SJCRH30 (cell line): ENCODE measurements at regions not wholly inside any gene's neighbourhood (a gene's known extent, or its start where the extent isn't known, plus 50 kb on each side); places are given as distances from the start of the nearest gene placed in this dataset.

ENCODE experiments used
- DNase-seq, 2 experiments: peaks; one replicate each; pipeline ENCODE4 v3.0.0-alpha.2; 2015 to 2020
- H3K27ac ChIP-seq: fragments of 250-450 bp; sonication (Bioruptor Pico); 2 replicates; pipeline ENCODE4 v1.5.1; 2020; ENCODE audit warnings: mild to moderate bottlenecking, moderate library complexity
- H3K27me3 ChIP-seq: fragments of 250-450 bp; sonication (Bioruptor Pico); 2 replicates; pipeline ENCODE4 v1.5.1; 2020; ENCODE audit warnings: mild to moderate bottlenecking, moderate library complexity
- H3K36me3 ChIP-seq: fragments of 250-450 bp; sonication (Bioruptor Pico); 2 replicates; pipeline ENCODE4 v1.5.1; 2020; ENCODE audit warnings: mild to moderate bottlenecking, moderate library complexity
- H3K4me1 ChIP-seq: fragments of 250-450 bp; sonication (Bioruptor Pico); 2 replicates; pipeline ENCODE4 v1.5.1; 2020; ENCODE audit warnings: mild to moderate bottlenecking, moderate library complexity
- H3K4me3 ChIP-seq: fragments of 250-450 bp; sonication (Bioruptor Pico); 2 replicates; pipeline ENCODE4 v1.5.1; 2020; ENCODE audit warnings: mild to moderate bottlenecking, moderate library complexity
- H3K9me3 ChIP-seq: fragments of 250-450 bp; sonication (Bioruptor Pico); replicated peaks from 2 replicates; pipeline ENCODE4 v1.5.1; 2020; ENCODE audit warnings: mild to moderate bottlenecking, moderate library complexity

DNA sequence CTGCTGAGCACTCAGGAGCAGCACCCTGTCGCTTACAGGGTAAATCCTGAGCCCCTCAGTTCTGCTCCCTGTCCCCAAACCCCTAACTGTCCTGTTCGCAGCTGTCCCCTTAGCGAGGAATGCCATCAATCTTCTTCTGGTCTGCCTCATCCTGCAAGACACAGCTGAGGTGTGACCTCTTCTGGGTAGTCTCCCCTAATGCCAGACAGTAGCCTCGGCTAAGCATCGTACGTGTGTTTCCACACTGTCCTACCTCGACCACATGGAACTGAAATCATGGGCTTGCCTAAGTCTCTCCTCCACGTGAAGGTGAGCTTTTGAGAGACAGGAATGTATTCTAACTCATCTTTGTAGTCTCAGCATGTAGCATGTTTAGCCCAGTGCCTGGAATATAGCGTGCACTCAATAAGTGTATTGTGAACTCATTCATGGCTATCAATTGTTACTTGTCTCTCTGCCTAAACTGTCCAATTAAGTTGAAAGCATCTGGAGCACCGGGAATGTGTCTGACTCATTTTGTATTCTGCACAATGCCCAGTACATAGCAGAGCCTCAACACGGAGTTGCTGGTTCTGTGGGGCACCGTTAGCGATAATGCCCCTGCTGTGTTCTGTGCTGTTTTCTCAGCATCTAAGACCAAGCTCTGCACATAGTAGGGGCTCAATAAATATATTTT lies 90.2 kb downstream of the HES1 start:
- no peak for DNase-seq
- H3K27ac ChIP-seq = no peak overlapping the region
- no peak overlapping the region for H3K4me3 ChIP-seq
- H3K4me1 ChIP-seq = no peaks in the 10 kb centered on the region
- H3K36me3 ChIP-seq = no peaks in the 10 kb centered on the region
- H3K9me3 ChIP-seq = no peaks in the 10 kb centered on the region
- H3K27me3 ChIP-seq = peaks cover 12% of the 10 kb centered on the region; the same call in 1 of the 2 replicates

DNA sequence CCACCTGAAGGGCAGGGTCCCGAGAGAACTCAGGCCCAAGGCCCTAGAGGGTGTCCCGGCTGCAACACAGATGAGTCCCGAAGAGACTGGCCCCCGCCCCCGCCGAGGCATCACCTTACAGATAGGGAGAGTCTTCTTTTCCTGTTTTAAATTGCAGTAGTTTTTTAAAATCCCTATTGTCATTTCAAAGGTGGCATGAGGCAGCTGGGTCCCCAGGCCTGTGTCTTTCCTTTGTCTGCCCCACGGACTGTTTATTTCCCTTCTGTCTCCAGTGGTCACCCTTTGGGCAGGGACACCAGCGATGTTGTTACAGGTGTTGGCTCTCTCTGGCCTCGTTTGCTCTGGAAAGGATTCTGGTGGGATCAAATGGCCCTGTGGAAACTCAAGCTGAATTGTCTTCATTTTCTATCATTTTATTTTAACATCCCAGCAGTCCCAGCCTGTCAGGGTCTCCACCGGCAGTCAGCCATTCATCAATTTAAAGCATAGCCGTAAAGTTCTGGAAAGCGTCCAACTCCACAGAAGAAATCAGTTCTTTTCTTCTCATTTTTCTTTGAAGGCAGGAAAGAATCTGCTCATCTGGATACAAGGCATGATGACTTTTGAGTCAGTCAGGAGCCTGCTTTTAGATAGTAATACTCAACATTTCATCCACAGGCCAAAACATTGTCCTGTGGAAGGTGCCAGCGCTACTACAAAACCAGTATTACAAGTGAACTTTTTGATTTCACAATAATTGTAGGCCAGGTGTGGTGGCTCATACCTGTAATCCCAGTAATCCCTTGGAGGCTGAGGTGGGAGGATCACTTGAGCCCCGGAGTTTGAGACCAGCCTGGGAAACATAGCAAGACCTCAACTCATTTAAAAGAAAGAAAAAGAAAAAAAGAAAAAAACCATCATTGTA lies 96.2 kb downstream of the HES1 start:
- H3K27ac ChIP-seq = no peak overlapping the region
- DNase-seq = no peak
- H3K27me3 ChIP-seq = no peaks in the 10 kb centered on the region

DNA sequence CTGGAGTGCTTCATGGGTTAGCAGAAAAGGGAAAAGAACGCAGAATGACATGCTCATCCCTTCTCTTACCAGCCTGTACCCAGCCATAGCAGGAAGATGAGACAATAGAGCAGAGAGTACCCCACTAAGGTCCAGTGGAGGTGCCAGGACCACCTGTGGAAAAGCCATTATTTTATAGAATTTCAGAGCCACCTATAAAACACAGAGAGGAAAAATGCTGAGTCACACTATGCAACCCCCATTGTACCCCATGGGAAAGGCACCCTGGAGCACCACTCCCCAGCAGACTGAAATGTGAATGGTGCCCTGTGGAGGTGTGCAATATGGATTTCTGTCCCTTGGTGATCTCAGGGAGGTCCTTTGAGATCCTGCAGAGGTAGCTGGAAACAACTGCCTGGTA lies 97.2 kb downstream of the HES1 start:
- no peak for DNase-seq
- Histone ChIP-seq H3K4me3 (no peak overlapping the region), H3K4me1 (no peaks in the 10 kb centered on the region; the same call in 1 of the 2 replicates), H3K36me3 (no peaks in the 10 kb centered on the region), H3K27me3 (no peaks in the 10 kb centered on the region), H3K27ac (no peak overlapping the region), H3K9me3 (no peaks in the 10 kb centered on the region)

More for the DNA sequence above, 96.2 kb downstream of the HES1 start:
- H3K4me1 ChIP-seq = no peaks in the 10 kb centered on the region; the same call in 1 of the 2 replicates
- H3K4me3 ChIP-seq = no peak overlapping the region
- no peaks in the 10 kb centered on the region for H3K9me3 ChIP-seq
- H3K36me3 ChIP-seq = no peaks in the 10 kb centered on the region

DNA sequence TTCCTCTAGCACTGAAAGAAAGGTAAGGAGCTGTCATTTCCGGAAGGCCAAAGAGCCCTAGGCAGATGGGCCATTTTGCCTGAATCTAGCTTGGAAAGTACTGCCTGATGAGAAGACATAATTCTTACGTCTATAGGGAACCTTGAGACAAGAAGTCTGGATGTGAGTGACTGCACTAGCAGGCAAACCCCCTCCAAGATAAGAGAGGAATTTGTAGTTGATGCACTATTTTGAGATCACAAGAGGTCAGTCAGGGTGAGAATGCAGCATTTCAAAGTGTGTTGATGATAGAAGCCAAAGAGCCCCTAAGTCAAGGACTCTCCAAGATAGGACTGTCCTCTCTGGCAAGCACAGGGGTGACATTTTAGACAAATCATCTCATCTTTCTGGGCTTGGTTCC lies 99.2 kb downstream of the HES1 start:
- no peaks in the 10 kb centered on the region for H3K36me3 ChIP-seq
- DNase-seq = no peak
- no peaks in the 10 kb centered on the region; the same call in 1 of the 2 replicates for H3K4me1 ChIP-seq
- H3K27me3 ChIP-seq = no peaks in the 10 kb centered on the region
- no peaks in the 10 kb centered on the region for H3K9me3 ChIP-seq
- no peak overlapping the region for H3K4me3 ChIP-seq
- H3K27ac ChIP-seq = no peak overlapping the region

DNA sequence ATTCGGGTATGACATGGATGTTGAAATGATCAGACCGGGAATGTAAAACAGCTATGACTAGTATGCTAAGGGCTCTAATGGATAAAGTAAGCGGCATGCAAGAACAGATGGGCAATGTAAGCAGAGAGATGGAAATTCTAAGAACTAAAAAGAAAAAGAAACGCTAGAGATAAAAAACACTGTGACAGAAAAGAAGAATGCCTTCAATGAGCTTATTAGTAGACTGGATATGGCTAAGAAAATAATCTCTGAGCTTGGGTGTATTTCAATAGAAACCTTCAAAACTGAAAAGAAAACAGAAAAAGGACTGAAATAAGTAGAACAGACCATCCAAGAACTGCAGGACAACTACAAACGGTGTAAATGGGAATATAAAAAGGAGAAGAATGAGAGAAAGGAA lies 101.2 kb downstream of the HES1 start:
- H3K9me3 ChIP-seq = no peaks in the 10 kb centered on the region
- no peak for DNase-seq
- no peaks in the 10 kb centered on the region for H3K27me3 ChIP-seq
- no peaks in the 10 kb centered on the region for H3K36me3 ChIP-seq
- H3K27ac ChIP-seq = no peak overlapping the region
- no peaks in the 10 kb centered on the region; the same call in 1 of the 2 replicates for H3K4me1 ChIP-seq
- H3K4me3 ChIP-seq = no peak overlapping the region

DNA sequence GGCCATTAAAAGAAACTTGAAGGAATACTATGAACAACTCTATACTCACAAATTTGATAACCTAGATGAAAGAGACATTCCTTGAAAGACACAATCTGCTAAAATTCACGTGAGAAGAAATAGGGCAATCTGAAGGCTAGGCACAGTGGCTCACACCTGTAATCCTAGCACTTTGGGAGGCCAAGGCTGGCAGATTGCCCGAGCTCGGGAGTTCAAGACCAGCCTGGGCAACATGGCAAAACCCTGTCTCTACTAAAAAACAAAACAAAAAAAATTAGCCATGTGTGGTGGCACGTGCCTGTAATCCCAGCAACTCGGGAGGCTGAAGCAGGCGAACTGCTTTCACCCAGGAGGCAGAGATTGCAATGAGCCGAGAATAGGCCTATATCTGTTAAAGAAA lies 104.8 kb downstream of the HES1 start:
- no peaks in the 10 kb centered on the region for H3K27me3 ChIP-seq
- no peaks in the 10 kb centered on the region for H3K36me3 ChIP-seq
- no peak overlapping the region for H3K27ac ChIP-seq
- no peak overlapping the region for H3K4me3 ChIP-seq
- DNase-seq = no peak
- no peaks in the 10 kb centered on the region for H3K9me3 ChIP-seq
- H3K4me1 ChIP-seq = no peaks in the 10 kb centered on the region

DNA sequence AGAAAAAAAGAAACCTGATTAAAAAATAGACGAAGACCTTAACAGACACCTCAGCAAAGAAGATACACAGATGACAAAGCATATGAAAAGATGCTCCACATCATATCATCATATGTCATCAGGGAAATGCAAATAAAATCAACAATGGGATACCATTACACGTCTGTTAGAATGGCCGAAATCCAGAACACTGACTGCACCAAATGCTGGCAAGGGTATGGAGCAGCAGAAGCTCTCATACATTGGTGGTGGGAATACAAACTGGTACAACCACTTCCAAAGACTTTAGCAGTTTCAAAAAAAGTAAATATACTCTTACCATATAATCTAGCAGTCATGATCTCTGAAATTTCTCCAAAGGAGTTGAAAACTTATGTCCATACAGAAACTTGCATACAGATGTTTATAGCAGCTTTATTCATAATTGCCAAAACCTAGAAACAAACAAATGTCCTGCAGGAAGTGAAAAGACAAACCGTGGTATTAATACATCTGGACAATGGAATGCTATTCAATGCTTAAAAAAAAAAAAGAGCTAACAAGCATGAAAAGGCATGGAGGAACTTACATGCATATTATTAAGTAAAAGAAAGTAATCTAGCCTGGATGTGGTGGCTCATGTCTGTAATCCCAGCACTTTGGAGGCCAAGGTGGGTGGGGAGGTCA lies 107.4 kb downstream of the HES1 start:
- Histone ChIP-seq H3K27ac (no peak overlapping the region), H3K27me3 (no peaks in the 10 kb centered on the region; the same call in 1 of the 2 replicates), H3K4me1 (0 out of 2 replicates have a peak, but pooled peaks cover 3% of the 10 kb centered on the region), H3K4me3 (no peak overlapping the region), H3K9me3 (no peaks in the 10 kb centered on the region), H3K36me3 (no peaks in the 10 kb centered on the region)
- DNase-seq = no peak

DNA sequence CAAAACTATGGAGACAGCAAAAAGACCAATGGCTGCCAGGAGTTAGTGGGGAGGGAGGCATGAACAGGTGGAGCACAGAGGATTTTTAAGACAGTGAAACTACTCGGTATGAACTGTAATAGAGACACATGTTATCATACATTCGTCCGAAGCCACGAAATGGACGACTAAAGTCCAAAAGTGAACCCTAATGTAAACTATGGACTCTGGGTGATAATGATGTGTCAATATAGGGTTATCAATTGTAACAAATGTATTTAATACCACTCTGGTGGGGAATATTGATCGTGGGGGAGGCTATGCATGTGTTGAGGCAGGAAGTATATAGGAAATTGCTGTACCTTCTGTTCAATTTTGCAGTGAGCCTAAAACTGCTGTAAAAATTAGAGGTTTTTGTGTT lies 107.0 kb downstream of the CPN2 start:
- DNase-seq = no peak
- no peaks in the 10 kb centered on the region; the same call in 1 of the 2 replicates for H3K27me3 ChIP-seq
- H3K9me3 ChIP-seq = no peaks in the 10 kb centered on the region
- H3K27ac ChIP-seq = no peak overlapping the region
- no peak overlapping the region for H3K4me3 ChIP-seq
- H3K36me3 ChIP-seq = no peaks in the 10 kb centered on the region
- H3K4me1 ChIP-seq = peaks cover 6% of the 10 kb centered on the region

DNA sequence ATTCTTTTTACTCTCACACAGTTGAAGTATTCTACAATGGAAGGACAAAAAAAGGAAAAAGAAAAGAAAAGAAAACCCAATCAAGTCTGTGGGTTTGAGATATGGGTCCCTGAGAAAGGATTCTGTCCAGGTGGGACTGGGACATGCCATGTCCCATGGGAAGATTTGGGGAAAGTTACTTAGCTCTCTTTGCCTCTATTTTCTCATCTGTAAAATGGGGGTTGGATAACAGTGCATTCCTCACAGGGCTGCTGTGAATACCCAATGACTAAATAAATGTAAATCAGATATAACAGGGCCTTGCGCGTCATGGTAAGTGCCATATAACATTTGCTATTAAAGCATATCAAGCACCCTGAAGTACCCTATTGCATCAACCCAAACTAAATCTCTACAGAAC lies 105.7 kb downstream of the CPN2 start:
- Histone ChIP-seq H3K27me3 (no peaks in the 10 kb centered on the region; the same call in 1 of the 2 replicates), H3K27ac (no peak overlapping the region), H3K4me3 (no peak overlapping the region), H3K9me3 (no peaks in the 10 kb centered on the region), H3K4me1 (peaks cover 12% of the 10 kb centered on the region), H3K36me3 (no peaks in the 10 kb centered on the region)
- DNase-seq = no peak

DNA sequence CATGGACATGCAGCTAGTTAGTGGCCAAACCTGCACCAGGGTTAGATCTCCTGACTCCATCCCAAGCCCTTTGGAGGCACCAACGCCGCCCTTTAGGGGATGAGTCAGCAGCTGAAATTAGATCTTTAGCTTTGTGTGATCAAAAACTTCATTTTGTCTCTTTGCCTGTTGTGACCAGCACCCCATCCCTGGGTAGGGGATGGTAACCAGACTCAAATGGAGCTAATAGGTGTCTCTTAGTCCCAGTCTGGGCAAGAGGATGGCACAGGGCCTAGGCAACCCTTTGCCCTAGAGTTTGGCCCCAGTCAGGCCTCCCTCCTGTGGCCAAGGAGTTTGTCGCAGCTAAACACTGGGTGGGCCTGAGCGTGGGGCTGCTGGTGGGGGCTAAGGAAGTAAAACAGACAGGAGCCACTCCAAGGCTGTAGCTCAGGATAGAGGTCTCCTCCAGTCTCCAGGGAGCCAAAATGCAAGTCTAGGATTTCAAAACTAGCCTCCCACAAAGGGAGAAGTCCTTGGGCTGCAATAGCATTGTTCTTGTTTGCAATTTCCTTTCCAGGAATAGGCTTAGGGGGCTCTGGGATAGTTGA lies 105.1 kb downstream of the CPN2 start:
- no peak overlapping the region for H3K4me3 ChIP-seq
- H3K9me3 ChIP-seq = no peaks in the 10 kb centered on the region
- DNase-seq = no peak
- no peaks in the 10 kb centered on the region; the same call in 1 of the 2 replicates for H3K27me3 ChIP-seq
- peaks cover 17% of the 10 kb centered on the region for H3K4me1 ChIP-seq
- no peak overlapping the region for H3K27ac ChIP-seq
- no peaks in the 10 kb centered on the region for H3K36me3 ChIP-seq

DNA sequence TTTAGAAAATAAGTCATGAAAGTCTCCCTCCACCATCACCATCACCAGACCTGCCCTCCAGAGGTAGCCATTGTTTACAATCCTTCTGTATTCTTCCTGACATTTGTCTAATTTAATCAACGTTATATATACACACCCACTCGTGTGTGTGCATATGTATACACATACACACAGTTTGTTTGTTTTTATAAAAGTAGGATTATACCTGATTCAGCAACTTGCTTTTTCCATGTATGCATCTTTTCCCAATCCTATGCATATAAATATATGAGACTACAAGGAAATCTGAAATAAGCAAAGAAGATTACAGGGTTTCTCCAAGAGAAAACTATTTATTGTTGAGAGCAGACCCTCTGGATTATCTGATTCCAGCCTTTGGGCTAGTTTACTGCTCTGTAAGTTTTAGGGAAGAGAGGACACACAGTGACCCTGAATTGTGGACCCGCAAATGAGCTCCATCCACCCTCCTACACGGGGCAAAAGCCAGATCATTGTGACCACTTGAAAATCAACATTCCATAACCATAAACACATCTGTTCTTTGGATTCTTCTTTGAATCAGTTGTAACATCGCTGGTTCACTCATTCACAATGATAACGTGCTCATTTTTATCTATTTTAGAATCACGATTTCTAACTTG lies 104.3 kb downstream of the CPN2 start:
- Histone ChIP-seq H3K4me1 (peaks cover 19% of the 10 kb centered on the region), H3K27ac (no peak overlapping the region), H3K9me3 (no peaks in the 10 kb centered on the region), H3K36me3 (no peaks in the 10 kb centered on the region), H3K27me3 (no peaks in the 10 kb centered on the region; the same call in 1 of the 2 replicates), H3K4me3 (no peak overlapping the region)
- DNase-seq = no peak

DNA sequence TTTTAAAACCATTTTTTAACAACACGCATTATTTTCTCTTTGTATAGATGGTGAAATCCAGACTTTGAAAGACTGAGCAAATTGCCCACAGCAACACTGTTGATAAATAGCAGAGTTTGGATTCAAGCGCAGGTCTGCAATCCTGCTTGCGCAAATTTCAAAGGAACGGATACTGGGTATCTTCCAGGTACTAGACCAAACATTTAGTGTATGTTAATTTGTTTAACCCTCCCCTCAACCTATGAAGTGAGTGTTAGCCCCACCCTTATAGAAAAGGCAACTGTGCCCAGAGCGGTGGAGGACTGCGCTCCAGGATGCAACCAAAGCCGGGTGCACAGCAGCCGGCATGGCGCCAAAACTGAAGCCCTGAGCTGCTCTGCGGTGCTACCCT lies 103.8 kb downstream of the CPN2 start:
- Histone ChIP-seq H3K4me3 (no peak overlapping the region), H3K9me3 (no peaks in the 10 kb centered on the region), H3K36me3 (no peaks in the 10 kb centered on the region), H3K27me3 (no peaks in the 10 kb centered on the region; the same call in 1 of the 2 replicates), H3K27ac (no peak overlapping the region), H3K4me1 (peaks cover 19% of the 10 kb centered on the region)
- no peak for DNase-seq

DNA sequence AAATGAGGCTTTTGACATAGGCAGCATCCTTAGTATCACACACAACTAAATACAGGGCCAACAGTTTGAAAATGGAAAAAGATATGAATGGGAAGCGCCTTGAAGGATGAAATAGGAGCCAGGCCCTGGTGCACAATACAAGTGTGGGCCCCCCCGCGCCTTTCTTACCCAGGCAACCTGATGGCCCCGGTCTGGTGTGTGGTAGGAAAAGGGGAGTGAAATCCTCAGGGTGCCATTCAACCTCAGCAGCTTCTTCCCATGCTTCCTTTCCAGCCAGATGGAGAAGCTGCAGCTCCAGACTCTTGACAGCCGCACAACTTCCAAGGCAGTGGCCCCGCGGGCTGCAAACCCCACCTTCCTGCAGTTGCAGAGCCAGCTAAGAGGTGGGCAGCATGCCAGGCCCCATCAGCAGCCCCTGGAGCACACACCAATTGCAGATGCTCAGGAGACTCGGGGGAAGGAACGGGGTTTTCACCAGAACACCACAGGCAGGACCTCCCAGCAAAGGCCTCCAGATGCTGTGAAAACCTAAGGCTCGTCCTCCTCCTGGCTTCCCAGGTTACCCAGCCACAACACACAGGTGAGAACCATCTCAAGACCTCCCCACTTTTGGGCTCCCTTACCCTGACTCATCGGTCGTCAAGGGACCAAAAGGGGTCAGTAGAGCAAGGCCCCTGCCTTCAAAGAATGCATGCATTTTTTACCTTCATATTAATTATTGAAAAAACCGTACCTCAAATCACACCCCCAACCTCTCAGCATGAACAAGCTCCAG lies 101.6 kb downstream of the CPN2 start:
- Histone ChIP-seq H3K4me3 (no peak overlapping the region), H3K27me3 (no peaks in the 10 kb centered on the region; the same call in 1 of the 2 replicates), H3K9me3 (no peaks in the 10 kb centered on the region), H3K27ac (no peak overlapping the region), H3K36me3 (no peaks in the 10 kb centered on the region), H3K4me1 (peaks cover 19% of the 10 kb centered on the region)
- peak; percentile 51 to 64 for DNase-seq
